ENCODE measurements at regions not wholly inside any gene's neighbourhood (a gene's known extent, or its start where the extent isn't known, plus 50 kb on each side); places are given as distances from the start of the nearest gene placed in this dataset.

DNA sequence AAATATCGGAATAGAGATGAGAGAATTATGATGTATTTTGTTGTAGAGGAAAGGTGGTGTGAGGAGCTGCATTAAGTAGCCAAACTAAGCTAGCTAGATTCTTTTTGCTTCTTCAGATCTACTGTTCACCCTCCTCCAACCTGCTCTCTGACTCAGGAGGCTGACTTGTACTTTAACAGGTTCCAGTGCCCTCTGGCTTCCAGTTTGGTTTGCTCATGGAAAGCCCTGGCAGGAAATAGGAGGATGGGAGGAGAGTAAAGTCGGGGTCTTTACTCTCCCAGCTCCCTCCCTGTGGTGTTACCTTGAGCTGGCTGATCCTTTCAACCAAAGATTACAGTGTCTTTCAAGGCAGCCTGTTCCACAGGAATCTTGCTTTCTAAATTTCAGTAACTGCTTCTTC, 277.0 kb upstream of the EDA2R start:
- TF ChIP-seq, protein P1, sequence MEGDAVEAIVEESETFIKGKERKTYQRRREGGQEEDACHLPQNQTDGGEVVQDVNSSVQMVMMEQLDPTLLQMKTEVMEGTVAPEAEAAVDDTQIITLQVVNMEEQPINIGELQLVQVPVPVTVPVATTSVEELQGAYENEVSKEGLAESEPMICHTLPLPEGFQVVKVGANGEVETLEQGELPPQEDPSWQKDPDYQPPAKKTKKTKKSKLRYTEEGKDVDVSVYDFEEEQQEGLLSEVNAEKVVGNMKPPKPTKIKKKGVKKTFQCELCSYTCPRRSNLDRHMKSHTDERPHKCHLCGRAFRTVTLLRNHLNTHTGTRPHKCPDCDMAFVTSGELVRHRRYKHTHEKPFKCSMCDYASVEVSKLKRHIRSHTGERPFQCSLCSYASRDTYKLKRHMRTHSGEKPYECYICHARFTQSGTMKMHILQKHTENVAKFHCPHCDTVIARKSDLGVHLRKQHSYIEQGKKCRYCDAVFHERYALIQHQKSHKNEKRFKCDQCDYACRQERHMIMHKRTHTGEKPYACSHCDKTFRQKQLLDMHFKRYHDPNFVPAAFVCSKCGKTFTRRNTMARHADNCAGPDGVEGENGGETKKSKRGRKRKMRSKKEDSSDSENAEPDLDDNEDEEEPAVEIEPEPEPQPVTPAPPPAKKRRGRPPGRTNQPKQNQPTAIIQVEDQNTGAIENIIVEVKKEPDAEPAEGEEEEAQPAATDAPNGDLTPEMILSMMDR (conservative IDR thresholded peaks at IDR 0.05; ENCODE audit: low read depth): no peak
- no peak overlapping the region for H3K27ac ChIP-seq
- no peak for DNase-seq (ENCODE audit: low spot score)
- ChIA-PET CTCF (no interaction called here), POLR2A (ENCODE audit: low non-redundant PET) (no interaction called here)

- DNase-seq (ENCODE audit: low spot score): peak; percentile 1
- ChIA-PET CTCF (interaction anchor here (0.7 kb wide), 1 partner anchor 196 kb away, joined by 3 read pairs; no protein-coding TSS in a partner anchor), POLR2A (ENCODE audit: low non-redundant PET) (interaction anchor here (0.6 kb wide), 1 partner anchor 94 kb away, joined by 3 read pairs; no protein-coding TSS in a partner anchor)
- TF ChIP-seq, protein P1 (conservative IDR thresholded peaks at IDR 0.05; ENCODE audit: low read depth): no peak
- H3K27ac ChIP-seq: no peak overlapping the region
Observed at GRCh38 chrX:66914080-66914479, 275.2 kb upstream of the EDA2R start.

DNA sequence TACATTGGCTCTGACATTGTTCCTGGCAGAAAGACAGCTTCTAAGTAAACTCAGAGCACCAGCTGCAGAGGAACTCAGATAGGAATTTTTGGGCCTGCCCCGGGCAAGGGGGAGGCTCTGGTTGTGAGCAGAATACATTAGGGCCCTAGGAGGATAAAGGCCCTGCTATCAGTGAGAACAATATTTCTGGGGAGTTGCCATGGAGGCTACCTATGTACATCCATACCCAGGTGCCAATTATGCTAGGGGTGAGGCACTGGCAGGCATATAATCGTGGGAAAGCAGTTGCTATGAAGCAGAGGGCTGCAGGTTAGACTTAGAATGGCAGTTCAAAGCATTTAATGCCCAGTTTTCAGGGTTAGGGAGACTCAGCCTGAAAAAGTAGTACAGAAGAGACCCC, 273.5 kb upstream of the EDA2R start:
- ChIA-PET CTCF (no interaction called here), POLR2A (ENCODE audit: low non-redundant PET) (no interaction called here)
- DNase-seq (ENCODE audit: low spot score): no peak
- TF ChIP-seq, protein P1 (conservative IDR thresholded peaks at IDR 0.05; ENCODE audit: low read depth): no peak
- no peak overlapping the region for H3K27ac ChIP-seq

DNA sequence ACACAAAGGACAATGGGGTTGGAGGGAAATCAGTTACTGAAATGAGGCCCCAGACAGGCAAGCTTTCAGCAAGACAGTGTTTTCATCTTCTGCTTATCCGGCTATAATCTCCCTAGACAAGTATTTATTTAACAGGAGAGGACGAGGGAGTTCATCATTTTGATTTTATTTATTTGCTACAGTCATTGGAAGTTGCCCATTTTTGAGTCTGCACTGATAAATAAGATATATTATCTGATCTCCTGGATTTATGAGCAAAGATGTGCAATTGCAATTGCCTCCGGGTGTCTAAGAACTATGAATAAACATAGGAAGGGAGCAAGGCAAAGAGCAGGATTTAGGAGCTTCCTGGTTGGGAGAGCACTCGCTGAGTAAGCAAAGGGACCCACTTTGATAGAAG, 263.2 kb upstream of the EDA2R start:
- CTCF ChIA-PET: no interaction called here
- TF ChIP-seq, protein P1 (conservative IDR thresholded peaks at IDR 0.05; ENCODE audit: low read depth): no peak
- POLR2A ChIA-PET (ENCODE audit: low non-redundant PET): no interaction called here
- no peak for DNase-seq (ENCODE audit: low spot score)
- no peak overlapping the region for H3K27ac ChIP-seq

DNA sequence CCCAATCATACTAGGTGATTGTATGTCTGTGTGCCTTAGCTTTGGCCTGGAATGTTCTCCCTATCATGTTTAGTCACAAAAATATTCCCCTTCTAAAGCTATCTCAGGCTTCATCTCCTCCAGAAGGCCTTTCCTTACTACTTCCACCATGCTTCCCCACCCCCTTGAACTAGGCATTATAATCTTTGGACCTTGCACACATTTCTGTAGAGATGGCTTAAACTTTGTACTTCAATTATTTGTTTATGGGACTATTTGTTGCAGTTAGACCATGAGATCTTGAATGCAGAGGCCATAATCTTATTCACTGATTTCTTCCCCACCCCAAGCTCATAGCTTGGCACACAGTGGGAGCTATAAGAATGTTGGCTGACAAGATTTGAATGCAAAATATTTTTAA, 262.0 kb upstream of the EDA2R start:
- POLR2A ChIA-PET (ENCODE audit: low non-redundant PET): no interaction called here
- CTCF ChIA-PET: no interaction called here

GRCh38 chrX:66892004-66892403, 253.1 kb upstream of the EDA2R start:
- no peak for DNase-seq (ENCODE audit: low spot score)
- TF ChIP-seq, protein P1 (conservative IDR thresholded peaks at IDR 0.05; ENCODE audit: low read depth): no peak
- no peak overlapping the region for H3K27ac ChIP-seq
- CTCF ChIA-PET: no interaction called here
- POLR2A ChIA-PET (ENCODE audit: low non-redundant PET): no interaction called here

More for the DNA sequence above, 262.0 kb upstream of the EDA2R start:
- H3K27ac ChIP-seq: no peak overlapping the region
- DNase-seq (ENCODE audit: low spot score): no peak
- TF ChIP-seq, protein P1 (conservative IDR thresholded peaks at IDR 0.05; ENCODE audit: low read depth): no peak

DNA sequence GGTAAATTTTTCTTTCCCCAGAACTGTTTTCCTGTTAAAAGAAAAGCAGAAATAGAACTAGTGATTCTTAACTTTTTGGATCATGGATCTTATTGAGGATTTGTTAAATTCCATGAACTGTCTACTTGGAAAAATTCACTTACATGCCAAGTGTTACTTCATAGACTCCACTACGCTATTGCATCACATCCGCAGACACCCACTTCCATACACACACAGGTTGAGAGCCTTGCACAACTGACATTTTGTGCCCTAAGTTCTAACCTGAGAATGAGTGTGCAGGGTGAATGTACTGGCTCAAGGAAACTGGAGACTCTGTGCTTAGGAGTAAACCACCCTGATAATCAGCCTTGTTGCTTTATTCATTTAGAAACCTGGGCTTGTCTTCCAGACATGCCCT, 250.5 kb upstream of the EDA2R start:
- TF ChIP-seq, protein P1 (conservative IDR thresholded peaks at IDR 0.05; ENCODE audit: low read depth): no peak
- no peak overlapping the region for H3K27ac ChIP-seq
- ChIA-PET CTCF (interaction anchor here (0.6 kb wide), 1 partner anchor 418 kb away, joined by 5 read pairs; no protein-coding TSS in a partner anchor), POLR2A (ENCODE audit: low non-redundant PET) (no interaction called here)
- DNase-seq (ENCODE audit: low spot score): no peak
